HG03097 (cell line): ENCODE measurements at regions not wholly inside any gene's neighbourhood (a gene's known extent, or its start where the extent isn't known, plus 50 kb on each side); places are given as distances from the start of the nearest gene placed in this dataset.
"Not testable (repeated sequence)": the region's sequence is repeated elsewhere in the genome, so short reads cannot be mapped to it uniquely, and the experiment has no call there.

Experiments used
- ATAC-seq: cut with Tn5 transposase; IDR thresholded peaks from one replicate; pipeline ENCODE4 v1.9.1; 2021; ENCODE audit not compliant: unreplicated experiment, low FRiP score

GRCh38 chr1:90864681-90865080 is 147.6 kb upstream of the BARHL2 start:
- no peak for ATAC-seq

DNA sequence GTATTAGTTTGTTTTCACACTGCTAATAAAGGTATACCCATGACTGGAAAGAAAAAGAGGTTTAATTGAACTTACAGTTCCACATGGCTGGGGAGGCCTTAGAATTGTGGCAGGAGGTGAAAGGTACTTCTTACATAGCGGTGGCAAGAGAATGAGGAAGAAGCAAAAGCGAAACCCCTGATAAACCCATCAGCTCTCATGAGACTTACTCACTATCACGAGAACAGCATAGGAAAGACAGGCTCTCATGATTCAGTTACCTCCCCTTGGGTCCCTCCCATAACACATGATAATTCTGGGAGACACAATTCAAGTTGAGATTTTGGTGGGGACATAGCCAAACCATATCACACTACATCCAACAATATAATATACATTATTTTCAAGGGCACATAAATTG is 145.7 kb upstream of the BARHL2 start:
- no peak for ATAC-seq

- ATAC-seq: not testable (repeated sequence)
These were observed 144.3 kb upstream of the BARHL2 start for GRCh38 chr1:90861421-90861820.

DNA sequence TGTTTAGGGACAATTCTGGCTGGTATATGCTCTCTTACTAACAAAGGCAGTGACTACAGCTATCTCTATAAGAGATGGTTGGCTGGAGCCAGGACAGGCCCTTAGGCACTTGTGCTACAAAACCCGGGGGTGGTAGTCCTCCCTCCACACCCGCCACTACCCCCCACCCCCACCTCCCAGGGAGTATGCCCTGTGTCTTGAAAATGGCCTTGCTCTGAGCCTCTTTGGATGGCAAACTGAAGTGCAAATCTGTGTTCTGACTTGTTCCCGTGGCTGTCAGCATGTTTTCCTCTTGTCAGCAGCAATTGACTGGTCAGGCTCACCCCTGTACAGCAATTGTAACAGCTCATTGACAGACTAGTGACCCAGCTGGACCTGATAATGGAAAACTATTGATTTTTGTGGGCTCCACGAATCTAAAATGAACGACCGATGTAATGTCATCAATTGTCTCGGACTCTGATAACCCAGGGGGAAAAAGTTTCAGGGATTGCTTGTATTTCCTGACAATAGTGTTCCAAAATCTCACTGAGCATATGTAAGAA is 139.4 kb upstream of the BARHL2 start:
- no peak for ATAC-seq

DNA sequence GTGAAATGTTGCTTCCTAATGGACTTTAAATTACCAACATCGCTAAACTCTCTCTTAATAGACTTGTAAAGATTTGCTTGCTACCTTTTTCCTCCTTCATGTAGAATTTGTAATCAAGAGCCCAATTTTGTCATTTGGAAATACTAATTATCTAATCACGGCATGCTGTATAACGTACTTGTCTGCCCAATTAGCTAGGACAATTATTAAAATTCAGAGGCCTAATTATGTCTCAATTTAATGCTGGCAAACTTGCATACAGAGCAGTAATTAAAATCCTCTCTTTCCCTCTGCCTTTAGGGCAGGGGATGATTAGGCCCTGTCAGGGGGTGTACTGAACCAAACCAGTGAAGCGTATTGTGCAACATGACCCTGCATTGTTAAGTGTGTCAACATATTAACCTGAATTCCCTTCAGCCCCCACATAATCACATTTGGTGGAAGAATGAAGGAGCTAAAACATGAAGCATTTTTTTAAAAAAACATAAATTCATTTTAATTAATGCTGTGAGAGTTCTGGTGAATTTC is 137.4 kb upstream of the BARHL2 start:
- ATAC-seq: no peak

- ATAC-seq: no peak
These were observed 134.6 kb upstream of the BARHL2 start for GRCh38 chr1:90851711-90852050.

- ATAC-seq: peak; percentile 98
These were observed 134.0 kb upstream of the BARHL2 start for GRCh38 chr1:90850898-90851710.

GRCh38 chr1:90850181-90850897 is 133.2 kb upstream of the BARHL2 start:
- ATAC-seq: no peak

DNA sequence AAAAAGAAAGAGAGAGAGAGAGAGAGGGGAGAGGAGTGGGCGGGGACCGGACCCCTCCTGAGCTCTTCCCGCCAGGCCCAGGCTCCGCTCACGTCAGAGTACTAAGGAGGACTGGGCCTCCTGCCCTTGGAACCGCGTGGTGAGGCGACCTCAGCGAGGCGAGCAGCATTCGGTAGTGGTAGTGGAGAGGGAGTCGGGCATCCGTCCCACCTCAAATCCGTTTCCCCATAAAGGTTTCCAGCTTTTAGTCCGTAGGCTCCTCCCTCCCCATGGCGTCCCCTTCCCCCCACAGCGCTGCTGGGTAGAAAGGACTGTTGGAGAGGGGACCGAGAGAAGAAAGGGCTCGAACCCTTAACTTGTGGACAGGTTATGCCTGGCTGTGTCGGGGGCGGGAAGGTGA is 124.4 kb upstream of the BARHL2 start:
- ATAC-seq: no peak

DNA sequence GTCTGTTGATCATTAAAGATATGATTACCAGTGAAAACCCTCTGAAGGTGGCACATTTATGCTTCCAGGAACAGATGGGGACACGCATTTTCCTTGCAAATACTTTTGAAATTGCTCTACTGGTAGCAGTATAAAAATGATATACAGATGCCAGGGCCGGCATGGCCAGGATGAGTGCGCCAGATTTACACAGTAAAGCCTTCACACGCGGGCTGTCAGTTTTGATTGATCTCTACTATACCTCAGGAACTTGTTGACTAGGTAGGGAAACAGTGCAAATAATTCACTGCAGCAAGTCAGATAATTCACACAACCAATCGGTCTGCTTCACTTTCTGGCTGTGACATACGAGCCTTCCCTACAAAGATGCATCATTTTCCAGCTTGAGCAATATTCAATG is 123.2 kb upstream of the BARHL2 start:
- no peak for ATAC-seq

DNA sequence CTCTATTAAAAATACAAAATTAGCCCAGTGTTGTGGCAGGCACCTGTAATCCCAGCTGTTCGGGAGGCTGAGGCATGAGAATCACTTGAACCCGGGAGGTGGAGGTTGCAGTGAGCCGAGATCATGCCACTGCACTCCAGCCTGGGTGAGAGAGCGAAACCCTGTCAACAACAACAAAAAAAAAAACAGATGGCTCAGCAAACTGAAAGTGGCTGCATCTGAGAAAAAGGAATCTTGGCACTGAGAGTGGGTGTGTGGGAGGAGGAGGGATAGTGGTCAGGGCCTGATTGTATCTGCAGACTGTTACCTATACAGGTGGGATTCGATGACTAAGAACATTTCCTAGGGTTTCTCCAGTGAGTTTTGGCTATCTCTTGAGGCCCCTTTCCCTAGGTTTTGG is 122.2 kb upstream of the BARHL2 start:
- ATAC-seq: no peak

GRCh38 chr1:90838720-90839119 is 121.6 kb upstream of the BARHL2 start:
- no peak for ATAC-seq

GRCh38 chr1:90837420-90837819 is 120.3 kb upstream of the BARHL2 start:
- ATAC-seq: no peak

DNA sequence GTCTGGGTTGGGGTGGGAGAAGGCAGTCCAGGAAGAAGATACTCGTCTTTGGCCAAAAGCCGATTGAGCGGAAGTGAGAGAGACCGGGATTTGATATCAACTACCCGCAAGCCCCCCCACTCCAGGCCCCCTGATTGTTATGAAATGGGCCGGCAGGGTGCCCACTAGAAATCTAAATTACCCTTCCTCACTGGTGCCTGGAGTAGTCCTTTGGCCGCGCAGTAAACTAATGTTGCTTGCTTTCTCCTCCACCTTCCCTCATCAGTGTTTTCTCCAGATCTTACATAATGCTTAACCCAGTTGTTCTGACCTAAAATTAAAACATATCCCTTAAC is 119.2 kb upstream of the BARHL2 start:
- ATAC-seq: no peak

DNA sequence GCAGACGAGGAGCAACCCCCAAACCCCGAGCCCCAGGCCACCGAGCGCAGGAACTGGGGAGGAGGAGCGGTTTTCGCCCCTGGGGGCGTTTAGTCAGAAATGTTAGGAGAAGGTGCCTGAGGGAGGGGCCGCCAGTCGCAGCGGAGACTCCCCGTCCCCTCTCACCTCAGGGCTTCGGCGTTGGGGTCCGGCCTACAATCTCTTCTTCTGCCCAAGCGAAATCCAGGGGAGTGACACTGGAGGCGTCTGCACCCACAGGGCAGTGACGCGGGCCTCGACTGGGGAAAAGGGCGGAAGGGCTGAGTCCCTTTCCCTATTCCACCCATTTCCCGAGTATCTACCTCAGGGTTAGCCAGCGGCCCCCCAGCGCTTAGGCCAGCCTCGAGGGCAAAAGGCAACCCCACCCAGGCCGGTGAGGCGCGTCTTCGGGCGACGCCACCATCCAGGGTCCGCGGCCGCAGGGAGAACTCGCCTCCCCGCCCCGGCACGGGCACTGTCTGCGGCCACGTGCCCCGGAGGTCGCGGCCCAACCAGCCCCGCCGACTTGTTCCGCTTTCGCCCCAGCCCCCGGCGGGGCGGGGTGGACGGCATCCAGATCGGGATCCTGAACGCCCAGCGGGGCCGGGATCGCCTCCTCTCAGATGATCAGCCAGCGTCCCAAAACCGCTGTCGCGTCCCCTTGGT is 118.7 kb upstream of the BARHL2 start:
- ATAC-seq: no peak

DNA sequence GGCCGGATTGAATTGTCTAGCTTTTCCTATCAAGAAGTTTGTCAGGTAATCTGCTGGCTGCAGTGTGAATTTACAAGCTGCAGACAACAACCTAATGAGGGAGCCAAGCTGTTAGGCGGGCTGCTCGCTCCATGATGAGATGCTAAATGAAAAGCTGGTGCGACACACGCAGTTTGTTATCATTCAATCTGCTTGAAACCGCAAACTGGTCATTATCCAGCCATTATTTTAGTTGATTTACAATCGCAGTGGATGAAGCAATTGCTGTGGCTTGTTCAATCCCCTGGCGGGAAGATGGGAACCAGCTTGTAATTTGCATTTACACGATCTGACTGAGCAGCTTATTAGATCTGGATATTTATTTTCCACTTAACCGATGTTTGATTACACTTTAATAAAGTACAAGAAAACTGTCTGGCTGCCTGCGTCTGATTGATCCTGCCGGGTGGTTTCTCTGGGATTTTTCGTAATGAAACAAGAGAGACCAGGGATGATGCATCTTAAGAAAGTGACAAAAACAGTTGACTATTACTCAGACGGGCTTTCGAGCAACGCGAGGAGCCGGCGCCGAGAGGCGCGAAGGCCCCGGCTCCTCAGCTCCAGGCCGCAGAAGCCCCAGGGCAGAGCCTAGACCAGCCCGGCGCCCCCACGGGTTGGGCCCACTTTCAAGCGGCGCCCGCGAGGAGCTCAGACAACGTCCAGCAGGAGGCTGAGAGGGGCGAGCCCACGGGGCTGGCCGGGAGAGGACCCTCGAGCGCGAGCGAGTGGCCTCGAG is 118.0 kb upstream of the BARHL2 start:
- no peak for ATAC-seq

- no peak for ATAC-seq
These were observed 117.3 kb upstream of the BARHL2 start for GRCh38 chr1:90834354-90834885.

DNA sequence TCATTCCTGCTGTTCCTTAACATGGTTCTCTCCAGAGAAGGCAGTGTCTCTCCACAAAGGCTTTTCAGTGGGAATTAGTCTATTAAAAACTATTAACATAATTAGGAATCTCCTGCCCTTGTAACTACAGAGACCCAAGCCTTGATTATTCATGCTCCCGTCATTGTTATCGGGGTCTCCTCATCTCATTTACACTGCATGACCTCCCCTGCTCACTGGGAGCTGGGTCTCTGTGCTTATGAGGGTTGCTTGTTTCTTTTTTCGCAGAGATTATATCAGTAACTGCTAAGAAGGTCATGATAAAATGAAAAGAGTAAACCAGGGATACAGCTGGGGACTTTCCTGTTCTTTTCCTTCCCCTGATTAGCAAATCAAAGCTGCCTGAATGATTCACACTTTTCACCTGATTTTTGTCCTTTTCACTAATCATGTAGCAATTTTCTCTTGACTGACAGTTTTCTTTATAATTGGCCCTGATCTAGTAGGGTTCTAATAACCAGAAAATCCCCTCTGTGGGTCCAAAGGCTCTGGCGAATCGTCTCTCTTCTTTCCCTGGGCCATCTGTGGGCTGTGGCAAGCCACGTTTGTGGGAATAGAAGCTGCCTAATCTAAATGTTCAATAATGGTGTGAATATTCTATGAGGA is 116.5 kb upstream of the BARHL2 start:
- ATAC-seq: no peak

DNA sequence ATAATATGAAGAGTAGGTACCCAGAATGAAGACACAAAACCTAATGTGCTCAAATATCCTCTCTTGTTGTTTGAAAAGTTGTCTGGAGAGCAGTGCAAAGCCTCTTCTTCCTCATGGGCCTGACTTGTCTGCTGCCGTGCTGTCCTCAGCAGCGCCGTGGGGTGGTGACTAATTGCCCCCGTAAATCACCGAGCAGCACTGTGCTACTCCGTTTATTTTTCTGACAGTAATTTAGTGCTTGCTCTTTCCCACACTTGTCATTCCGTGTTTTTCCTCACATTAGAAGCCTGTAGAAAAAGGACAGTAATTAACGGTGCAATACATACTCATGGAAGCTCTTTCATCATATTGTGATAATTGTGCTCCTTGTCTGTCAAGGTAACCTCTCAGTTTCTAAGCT is 114.8 kb upstream of the BARHL2 start:
- ATAC-seq: no peak

GRCh38 chr1:90826834-90827233 is 109.7 kb upstream of the BARHL2 start:
- ATAC-seq: no peak
